OCI-LY7 (cell line): ENCODE measurements at regions not wholly inside any gene's neighbourhood (a gene's known extent, or its start where the extent isn't known, plus 50 kb on each side); places are given as distances from the start of the nearest gene placed in this dataset.

Experiments used
- CTCF ChIP-seq: fragments of 200-600 bp; sonication (generic); conservative IDR thresholded peaks from 2 replicates; pipeline ENCODE4 v1.5.1; 2014; ENCODE audit warnings: mild to moderate bottlenecking, antibody characterized with exemption, low read length, moderate library complexity, mixed read lengths
- EZH2phosphoT487 ChIP-seq: fragments of 200-600 bp; sonication (generic); IDR thresholded peaks from 2 replicates; pipeline ENCODE4 v1.6.1; 2018; ENCODE audit warnings: low read depth, borderline replicate concordance, mild to moderate bottlenecking, mixed run types, antibody characterized with exemption, low read length, moderate library complexity, mixed read lengths

- TF ChIP-seq CTCF, result no peak
- TF ChIP-seq EZH2phosphoT487, result no peak
Measured at GRCh38 chr2:53460937-53461336, 306.7 kb upstream of the CHAC2 start.
